ENCODE measurements at regions not wholly inside any gene's neighbourhood (a gene's known extent, or its start where the extent isn't known, plus 50 kb on each side); places are given as distances from the start of the nearest gene placed in this dataset.

GRCh38 chr5:58286741-58287140 lies 173.1 kb downstream of the PLK2 start:
- Mint-ChIP-seq H3K27ac (ENCODE audit: unreplicated experiment) (no peak overlapping the region), H3K27me3 (ENCODE audit: low read depth, unreplicated experiment) (no peaks in the 10 kb centered on the region), H3K4me1 (ENCODE audit: low read depth, unreplicated experiment) (no peaks in the 10 kb centered on the region), H3K4me3 (ENCODE audit: unreplicated experiment) (no peak overlapping the region), H3K9me3 (ENCODE audit: unreplicated experiment) (no peaks in the 10 kb centered on the region), H3K36me3 (ENCODE audit: low read depth, unreplicated experiment) (no peaks in the 10 kb centered on the region)
- Histone ChIP-seq H4K20me1 (ENCODE audit: insufficient read depth, low read length) (no peaks in the 10 kb centered on the region), H3K4me3 (ENCODE audit: insufficient read depth, low read depth, low read length) (no peak overlapping the region), H3K27me3 (ENCODE audit: insufficient read depth, low read length) (no peaks in the 10 kb centered on the region), H3K79me2 (ENCODE audit: insufficient read depth, low read length) (no peaks in the 10 kb centered on the region), H3K9me3 (ENCODE audit: insufficient read depth, low read depth, low read length) (no peaks in the 10 kb centered on the region), H3K36me3 (ENCODE audit: insufficient read depth, low read length) (no peaks in the 10 kb centered on the region), H3K27ac (ENCODE audit: low read depth, low read length) (no peak overlapping the region), H3K4me2 (ENCODE audit: low read length) (no peak overlapping the region), H3K9ac (ENCODE audit: low read length) (no peak overlapping the region), H2AFZ (ENCODE audit: low read depth, low read length) (no peak overlapping the region), H3K4me1 (ENCODE audit: insufficient read depth, low read length) (no peaks in the 10 kb centered on the region)
- no peak for TF ChIP-seq EZH2 (IDR thresholded peaks at IDR 0.05; ENCODE audit: insufficient read depth, low read length)
- no peak for TF ChIP-seq CTCF (IDR thresholded peaks at IDR 0.05; ENCODE audit: insufficient read depth, low read depth, low read length)
- FAIRE-seq (no peak), DNase-seq (ENCODE audit: low read depth) (no peak)

- H3K9me3 Mint-ChIP-seq (ENCODE audit: unreplicated experiment), result no peaks in the 10 kb centered on the region
Observed at GRCh38 chr5:58285900-58286299, 174.0 kb downstream of the PLK2 start.

More at GRCh38 chr5:58285900-58286299, 174.0 kb downstream of the PLK2 start:
- H3K27me3 Mint-ChIP-seq (ENCODE audit: low read depth, unreplicated experiment), result no peaks in the 10 kb centered on the region
- Histone ChIP-seq H3K36me3 (ENCODE audit: insufficient read depth, low read length) (no peaks in the 10 kb centered on the region), H3K4me1 (ENCODE audit: insufficient read depth, low read length) (no peaks in the 10 kb centered on the region), H3K9me3 (ENCODE audit: insufficient read depth, low read depth, low read length) (no peaks in the 10 kb centered on the region), H3K4me3 (ENCODE audit: insufficient read depth, low read depth, low read length) (no peak overlapping the region), H3K27me3 (ENCODE audit: insufficient read depth, low read length) (no peaks in the 10 kb centered on the region), H3K79me2 (ENCODE audit: insufficient read depth, low read length) (no peaks in the 10 kb centered on the region), H4K20me1 (ENCODE audit: insufficient read depth, low read length) (no peaks in the 10 kb centered on the region), H3K4me2 (ENCODE audit: low read length) (no peak overlapping the region), H3K27ac (ENCODE audit: low read depth, low read length) (no peak overlapping the region), H2AFZ (ENCODE audit: low read depth, low read length) (no peak overlapping the region), H3K9ac (ENCODE audit: low read length) (no peak overlapping the region)
- FAIRE-seq (no peak), DNase-seq (ENCODE audit: low read depth) (no peak)
- H3K4me1 Mint-ChIP-seq (ENCODE audit: low read depth, unreplicated experiment), result peaks cover 1% of the 10 kb centered on the region
- H3K36me3 Mint-ChIP-seq (ENCODE audit: low read depth, unreplicated experiment), result no peaks in the 10 kb centered on the region
- H3K4me3 Mint-ChIP-seq (ENCODE audit: unreplicated experiment), result no peak overlapping the region
- no peak overlapping the region for H3K27ac Mint-ChIP-seq (ENCODE audit: unreplicated experiment)
- TF ChIP-seq EZH2 (IDR thresholded peaks at IDR 0.05; ENCODE audit: insufficient read depth, low read length) (no peak), CTCF (IDR thresholded peaks at IDR 0.05; ENCODE audit: insufficient read depth, low read depth, low read length) (no peak)
